ENCODE measurements at regions not wholly inside any gene's neighbourhood (a gene's known extent, or its start where the extent isn't known, plus 50 kb on each side); places are given as distances from the start of the nearest gene placed in this dataset.

GRCh38 chr13:32828711-32829110 lies 187.5 kb upstream of the KL start:
- DNase-seq (ENCODE audit: low spot score in 2 of 2, unreplicated experiment in 2 of 2) = no peak
- Mint-ChIP-seq H3K36me3 (no peaks in the 10 kb centered on the region), H3K9me3 (peaks cover 11% of the 10 kb centered on the region), H3K4me1 (peaks cover 46% of the 10 kb centered on the region), H3K27ac (peak overlapping the region; percentile 13), H3K4me3 (no peak overlapping the region), H3K27me3 (ENCODE audit: low read depth) (no peaks in the 10 kb centered on the region)
- no peak for TF ChIP-seq CTCF (IDR thresholded peaks at IDR 0.05; ENCODE audit: unreplicated experiment)

GRCh38 chr13:32829269-32829668 lies 187.0 kb upstream of the KL start:
- peaks cover 15% of the 10 kb centered on the region for H3K9me3 Mint-ChIP-seq
- no peak for TF ChIP-seq CTCF (IDR thresholded peaks at IDR 0.05; ENCODE audit: unreplicated experiment)
- peaks cover 42% of the 10 kb centered on the region for H3K4me1 Mint-ChIP-seq
- no peak overlapping the region for H3K4me3 Mint-ChIP-seq
- H3K27me3 Mint-ChIP-seq (ENCODE audit: low read depth) = no peaks in the 10 kb centered on the region
- DNase-seq (ENCODE audit: low spot score in 2 of 2, unreplicated experiment in 2 of 2) = no peak
- no peaks in the 10 kb centered on the region for H3K36me3 Mint-ChIP-seq
- H3K27ac Mint-ChIP-seq = peak overlapping the region; percentile 13

GRCh38 chr13:32829676-32830335 lies 186.4 kb upstream of the KL start:
- Mint-ChIP-seq H3K27ac (peak overlapping the region; percentile 13), H3K4me1 (peaks cover 37% of the 10 kb centered on the region), H3K4me3 (no peak overlapping the region), H3K9me3 (peaks cover 19% of the 10 kb centered on the region), H3K27me3 (ENCODE audit: low read depth) (no peaks in the 10 kb centered on the region), H3K36me3 (no peaks in the 10 kb centered on the region)
- TF ChIP-seq CTCF (IDR thresholded peaks at IDR 0.05; ENCODE audit: unreplicated experiment) = no peak
- no peak for DNase-seq (ENCODE audit: low spot score in 2 of 2, unreplicated experiment in 2 of 2)

GRCh38 chr13:32830336-32831031 lies 185.7 kb upstream of the KL start:
- Mint-ChIP-seq H3K9me3 (peaks cover 20% of the 10 kb centered on the region), H3K4me3 (no peak overlapping the region), H3K36me3 (no peaks in the 10 kb centered on the region), H3K4me1 (peaks cover 33% of the 10 kb centered on the region), H3K27me3 (ENCODE audit: low read depth) (no peaks in the 10 kb centered on the region), H3K27ac (no peak overlapping the region)
- DNase-seq (ENCODE audit: low spot score in 2 of 2, unreplicated experiment in 2 of 2) = no peak
- TF ChIP-seq CTCF (IDR thresholded peaks at IDR 0.05; ENCODE audit: unreplicated experiment) = no peak

GRCh38 chr13:32837307-32837972 lies 178.8 kb upstream of the KL start:
- Mint-ChIP-seq H3K4me3 (no peak overlapping the region), H3K4me1 (peaks cover 34% of the 10 kb centered on the region), H3K27me3 (ENCODE audit: low read depth) (no peaks in the 10 kb centered on the region), H3K36me3 (no peaks in the 10 kb centered on the region), H3K9me3 (peaks cover 27% of the 10 kb centered on the region), H3K27ac (peak overlapping the region; percentile 36)
- no peak for DNase-seq (ENCODE audit: low spot score in 2 of 2, unreplicated experiment in 2 of 2)
- no peak for TF ChIP-seq CTCF (IDR thresholded peaks at IDR 0.05; ENCODE audit: unreplicated experiment)
